HCT116 (cell line): ENCODE measurements at regions not wholly inside any gene's neighbourhood (a gene's known extent, or its start where the extent isn't known, plus 50 kb on each side); places are given as distances from the start of the nearest gene placed in this dataset.

Experiments used
- ATAC-seq: fragments of 200-7000 bp; cut with Tn5 transposase; 2 replicates; pipeline ENCODE4 v1.9.1; 2020; ENCODE audit warnings: mild to moderate bottlenecking, moderate library complexity
- BruUV-seq: library from RNA; stranded (reverse); fragments of 400-500 nt; replicated peaks from 2 replicates; lab custom pipeline; 2021; lab: Mats Ljungman, UMichigan
- CTCF ChIA-PET: fragments of 300-600 bp; sonication (Branson Sonifier 250); formaldehyde crosslinking; loops from one replicate; lab custom pipeline; 2021; ENCODE audit warnings: antibody characterized with exemption; lab: Charles Lee
- POLR2A ChIA-PET: fragments of 300-600, 350-600 bp; sonication (Branson Sonifier 250); formaldehyde crosslinking; loops from one replicate; lab custom pipeline; 2021; ENCODE audit warnings: antibody characterized with exemption; lab: Charles Lee
- RAD21 ChIA-PET, 2 experiments: fragments of 300-600 bp; sonication (Branson Sonifier 250); formaldehyde crosslinking; loops; one replicate each; lab custom pipeline; 2023; ENCODE audit warnings: low total read pairs in 2 of 2; ENCODE audit not compliant: uncharacterized antibody in 2 of 2, unreplicated experiment in 2 of 2, low non-redundant PET in 1 of 2; lab: Charles Lee
- DNase-seq: peaks from one replicate; pipeline ENCODE4 v3.0.0-alpha.2; 2010; ENCODE audit warnings: low read depth, low spot score
- H2AFZ ChIP-seq: fragments of 200-600 bp; shearing (Covaris generic), sonication (generic); 2 replicates; pipeline ENCODE4 v1.6.1; 2017; ENCODE audit warnings: low read depth, mixed run types, mixed read lengths, antibody characterized with exemption, low read length; ENCODE audit not compliant: poor library complexity, severe bottlenecking
- H3K27ac ChIP-seq: 2 replicates; pipeline ENCODE4 v1.5.1; 2012; ENCODE audit warnings: low read depth, low read length
- H3K27me3 ChIP-seq: fragments of 200-600 bp; sonication (generic); 2 replicates; pipeline ENCODE4 v1.6.1; 2016; ENCODE audit warnings: mixed run types, low read length, mixed read lengths; ENCODE audit not compliant: insufficient read depth
- H3K36me3 ChIP-seq, 2 experiments: fragments of 200-500 bp in 1 of 2; fragments of 200-600 bp in 1 of 2; sonication (Bioruptor generic) in 1 of 2; sonication (generic) in 1 of 2; 2 replicates each; pipeline versions ENCODE4 v1.5.1 to v1.6.1; 2014 to 2016; ENCODE audit warnings: low read length in 2 of 2, inconsistent platforms in 1 of 2, mixed read lengths in 1 of 2, mixed run types in 1 of 2; ENCODE audit not compliant: insufficient read depth in 2 of 2, control insufficient read depth in 1 of 2
- H3K4me1 ChIP-seq, 2 experiments: fragments of 200-600 bp in 1 of 2; sonication (generic) in 1 of 2; 2 replicates each; pipeline versions ENCODE4 v1.5.1 to v1.6.1; 2012 to 2017; ENCODE audit warnings: low read length in 2 of 2, inconsistent platforms in 1 of 2, mild to moderate bottlenecking in 1 of 2, mixed read lengths in 1 of 2, mixed run types in 1 of 2, moderate library complexity in 1 of 2; ENCODE audit not compliant: insufficient read depth in 2 of 2, control insufficient read depth in 1 of 2
- H3K4me2 ChIP-seq: fragments of 200-600 bp; sonication (generic); 2 replicates; pipeline ENCODE4 v1.6.1; 2017; ENCODE audit warnings: mixed run types, low read length, mixed read lengths
- H3K4me3 ChIP-seq, 2 experiments: fragments of 200-600 bp in 1 of 2; sonication (generic) in 1 of 2; replicated peaks in 1 of 2; 2 replicates each; pipeline ENCODE4 v1.5.1; 2011 to 2016; ENCODE audit warnings: low read length in 2 of 2, control low read depth in 1 of 2, low read depth in 1 of 2, mild to moderate bottlenecking in 1 of 2, mixed read lengths in 1 of 2, mixed run types in 1 of 2
- H3K79me2 ChIP-seq: fragments of 200-600 bp; sonication (generic); 2 replicates; pipeline ENCODE4 v1.6.1; 2017; ENCODE audit warnings: mild to moderate bottlenecking, mixed run types, low read length, moderate library complexity, mixed read lengths; ENCODE audit not compliant: insufficient read depth
- H3K9ac ChIP-seq: fragments of 200-600 bp; sonication (generic); 2 replicates; pipeline ENCODE4 v1.6.1; 2016; ENCODE audit warnings: low read length, mixed read lengths
- H3K9me2 ChIP-seq: fragments of 200-600 bp; sonication (generic), shearing (Covaris generic); 2 replicates; pipeline ENCODE4 v1.6.1; 2017; ENCODE audit warnings: mixed run types, mild to moderate bottlenecking, moderate library complexity; ENCODE audit not compliant: insufficient read depth
- H3K9me3 ChIP-seq, 2 experiments: fragments of 200-500 bp in 1 of 2; fragments of 200-600 bp in 1 of 2; sonication (Bioruptor generic) in 1 of 2; sonication (generic) in 1 of 2; 2 replicates each; pipeline ENCODE4 v1.6.1; 2014 to 2017; ENCODE audit warnings: low read length in 2 of 2, mixed read lengths in 2 of 2, inconsistent platforms in 1 of 2, low read depth in 1 of 2, mild to moderate bottlenecking in 1 of 2, mixed run types in 1 of 2, moderate library complexity in 1 of 2; ENCODE audit not compliant: control insufficient read depth in 1 of 2, insufficient read depth in 1 of 2
- H4K20me1 ChIP-seq: fragments of 200-600 bp; sonication (generic), shearing (Covaris generic); 2 replicates; pipeline ENCODE4 v1.6.1; 2017; ENCODE audit warnings: mixed run types, mild to moderate bottlenecking, moderate library complexity; ENCODE audit not compliant: insufficient read depth
- ATF3 ChIP-seq: IDR thresholded peaks from 2 replicates; pipeline ENCODE4 v1.6.1; 2012
- ELF1 ChIP-seq: IDR thresholded peaks from 2 replicates; pipeline ENCODE4 v1.6.1; 2012; ENCODE audit warnings: low read depth, borderline replicate concordance
- EZH2 ChIP-seq: fragments of 200-600 bp; sonication (generic); IDR thresholded peaks from 2 replicates; pipeline ENCODE4 v1.6.1; 2017; ENCODE audit warnings: antibody characterized with exemption, mixed run types
- FOSL1 ChIP-seq: IDR thresholded peaks from 2 replicates; pipeline ENCODE4 v1.6.1; 2012; ENCODE audit warnings: low read depth
- JUND ChIP-seq: IDR thresholded peaks from 2 replicates; pipeline ENCODE4 v1.6.1; 2012
- POLR2AphosphoS5 ChIP-seq: IDR thresholded peaks from 2 replicates; pipeline ENCODE4 v1.6.1; 2011; ENCODE audit warnings: mild to moderate bottlenecking, low read depth, low read length, moderate library complexity
- RAD21 ChIP-seq: IDR thresholded peaks from 2 replicates; pipeline ENCODE4 v1.6.1; 2012; ENCODE audit warnings: low read depth, mild to moderate bottlenecking
- REST ChIP-seq: IDR thresholded peaks from 2 replicates; pipeline ENCODE4 v1.6.1; 2012; ENCODE audit warnings: low read depth
- TCF7L2 ChIP-seq: IDR thresholded peaks from 2 replicates; pipeline ENCODE4 v1.7.0; 2011; ENCODE audit warnings: borderline replicate concordance, inconsistent platforms; ENCODE audit not compliant: insufficient read depth, insufficient read length; ENCODE audit errors: extremely low read depth
- ZFX ChIP-seq: fragments of 450-650 bp; IDR thresholded peaks from 2 replicates; pipeline ENCODE4 v1.6.1; 2017
- ZNF274 ChIP-seq: fragments of 200-500 bp; sonication (Bioruptor generic); IDR thresholded peaks from 2 replicates; pipeline ENCODE4 v1.6.1; 2014; ENCODE audit warnings: mild to moderate bottlenecking, low read depth, low read length, inconsistent platforms
- intact Hi-C: fragments of 100-400 bp; cut with micrococcal nuclease; formaldehyde crosslinking; loops from 2 replicates; pipeline ENCODE4 v1.10.0; 2022

GRCh38 chr2:130287656-130288026 is 55.1 kb upstream of the IMP4 start:
- H3K27me3 ChIP-seq, result no peaks in the 10 kb centered on the region
- no peak overlapping the region for H3K4me3 ChIP-seq
- no peak overlapping the region for H3K27ac ChIP-seq
- no peak overlapping the region for H2AFZ ChIP-seq
- no peaks in the 10 kb centered on the region for H3K9me2 ChIP-seq
- no peaks in the 10 kb centered on the region for H3K9me3 ChIP-seq
- ATAC-seq (no peak), DNase-seq (no peak)
- ChIA-PET RAD21 (interaction anchor here in 1 of 2 experiments (1.0 kb wide), 1 partner anchor 46 kb away, joined by 3 read pairs; no protein-coding TSS in a partner anchor), POLR2A (interaction anchor here (0.9 kb wide), 1 partner anchor 45 kb away, joined by 3 read pairs; no protein-coding TSS in a partner anchor), CTCF (interaction anchor here (0.7 to 2.0 kb wide), 7 partner anchors 11 to 106 kb away, joined by 3 to 18 read pairs (median 3); partner anchors contain the start of gene SMPD4)
- no peak overlapping the region for H3K9ac ChIP-seq
- no TSS peak for BruUV-seq
- no peaks in the 10 kb centered on the region for H3K36me3 ChIP-seq
- H3K4me2 ChIP-seq, result 0 out of 2 replicates have a peak overlapping the region, but pooled peaks have one; percentile 58
- no peaks in the 10 kb centered on the region for H4K20me1 ChIP-seq
- H3K79me2 ChIP-seq, result no peaks in the 10 kb centered on the region
- TF ChIP-seq ZFX, result no peak
- TF ChIP-seq TCF7L2, result no peak
- TF ChIP-seq RAD21, result no peak
- TF ChIP-seq FOSL1, result no peak
- no peak for TF ChIP-seq JUND
- no peak for TF ChIP-seq ATF3
- no peak for TF ChIP-seq ZNF274
- TF ChIP-seq POLR2AphosphoS5, result no peak
- TF ChIP-seq ELF1, result no peak
- no peak for TF ChIP-seq EZH2
- TF ChIP-seq REST, result no peak
- intact Hi-C loops, result loop anchor here (1.0 kb wide), 1 partner anchor 45 kb away; no protein-coding TSS in a partner anchor
- H3K4me1 ChIP-seq, result peaks cover 6 to 17% of the 10 kb centered on the region in 2 experiments; a peak in 3 of 4 replicates
